ENCODE measurements at regions not wholly inside any gene's neighbourhood (a gene's known extent, or its start where the extent isn't known, plus 50 kb on each side); places are given as distances from the start of the nearest gene placed in this dataset.

DNA sequence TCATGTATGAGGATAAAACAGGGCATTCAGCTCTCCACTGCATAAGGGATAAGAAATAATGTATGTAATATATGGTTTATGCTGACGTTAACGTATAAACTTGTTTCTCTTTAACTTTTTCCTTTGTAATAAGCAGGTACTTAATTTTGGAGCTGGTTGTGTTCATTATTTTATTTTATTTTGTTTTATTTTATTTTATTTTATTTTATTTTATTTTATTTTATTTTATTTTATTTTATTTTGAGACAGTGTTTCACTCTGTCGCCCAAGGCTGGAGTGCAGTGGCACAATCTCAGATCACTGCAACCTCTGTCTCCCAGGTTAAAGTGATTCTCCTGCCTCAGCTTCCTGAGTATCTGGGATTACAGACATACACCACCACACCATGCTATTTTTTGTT, 1932.6 kb upstream of the TENM3 start:
- ChIA-PET CTCF (ENCODE audit: low intra/inter-chr PET ratio, low total read pairs) (no interaction called here), POLR2A (no interaction called here)
- Histone ChIP-seq H3K27ac (ENCODE audit: extremely low read length, insufficient read depth, low read length) (no peak overlapping the region), H2AFZ (ENCODE audit: low read length) (no peak overlapping the region), H3K27me3 (ENCODE audit: control insufficient read depth in 1 of 2, insufficient read depth in 2 of 2, low read length in 2 of 2) (no peaks in the 10 kb centered on the region), H4K20me1 (ENCODE audit: insufficient read depth, low read length) (no peaks in the 10 kb centered on the region), H3K36me3 (replicated peaks in 1 of 2; ENCODE audit: control insufficient read depth in 1 of 2, insufficient read depth in 2 of 2, low read length in 2 of 2) (no peaks in the 10 kb centered on the region), H3K79me2 (ENCODE audit: insufficient read depth, low read length) (no peaks in the 10 kb centered on the region), H3K9ac (ENCODE audit: insufficient read depth, low read depth, low read length) (no peak overlapping the region), H3K4me1 (ENCODE audit: insufficient read depth, low read length) (no peaks in the 10 kb centered on the region), H3K4me3 (replicated peaks in 1 of 3; ENCODE audit: insufficient read depth in 1 of 3, low read depth in 2 of 3, low read length in 3 of 3) (no peak overlapping the region), H3K9me3 (ENCODE audit: low read length) (no peaks in the 10 kb centered on the region), H3K4me2 (ENCODE audit: low read depth, low read length) (no peak overlapping the region)
- BruUV-seq (replicated peaks), result no TSS peak
- TF ChIP-seq PHF20 (CRISPR knock-in tag; IDR thresholded peaks at IDR 0.05) (no peak), ZNF546 (CRISPR knock-in tag; conservative IDR thresholded peaks at IDR 0.05) (no peak), MAFK (conservative IDR thresholded peaks at IDR 0.05 in 1 of 2, IDR thresholded peaks at IDR 0.05 in 1 of 2; ENCODE audit: low read length in 2 of 2) (0 out of 4 replicates have a peak, but pooled peaks of 1 of the 2 experiments have one; percentile 7)
- ATAC-seq (no peak), DNase-seq (ENCODE audit: low spot score) (no peak), FAIRE-seq (no peak)
- WGBS (ENCODE audit: low lambda C conversion rate), result 66% methylated on average over 3 of the region's 3 CpGs
- intact Hi-C loops (cut with micrococcal nuclease; ENCODE audit: unreplicated experiment) (no loop called here), in situ Hi-C loops (cut with HindIII; ENCODE audit: extremely low pct_ligation_motif_present, low pct_unique_long_range_greater_than_20kb) (no loop called here)

DNA sequence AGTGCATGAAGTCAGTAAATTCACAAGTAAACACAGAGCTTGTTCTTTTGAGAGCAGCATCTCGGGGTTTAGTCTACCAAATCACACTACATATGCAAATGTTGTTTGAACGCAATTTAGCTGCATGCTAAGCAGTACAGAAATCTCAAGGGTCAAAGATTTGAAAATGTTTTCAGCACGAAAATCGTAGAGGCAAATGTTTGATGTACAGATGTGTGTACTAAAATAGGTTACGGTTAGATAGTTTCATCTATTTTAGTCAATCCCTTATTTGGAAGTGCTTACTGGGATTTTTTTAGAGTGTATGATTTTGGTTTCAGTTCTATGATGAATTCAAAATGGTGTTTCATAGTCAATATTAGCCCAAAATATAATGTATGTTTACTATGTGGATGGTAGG, 1928.2 kb upstream of the TENM3 start:
- POLR2A ChIA-PET, result no interaction called here
- H4K20me1 ChIP-seq (ENCODE audit: insufficient read depth, low read length), result no peaks in the 10 kb centered on the region
- in situ Hi-C loops (cut with HindIII; ENCODE audit: extremely low pct_ligation_motif_present, low pct_unique_long_range_greater_than_20kb) (no loop called here), intact Hi-C loops (cut with micrococcal nuclease; ENCODE audit: unreplicated experiment) (no loop called here)
- no peaks in the 10 kb centered on the region for H3K4me1 ChIP-seq (ENCODE audit: insufficient read depth, low read length)
- no TSS peak for BruUV-seq (replicated peaks)
- FAIRE-seq (no peak), DNase-seq (ENCODE audit: low spot score) (no peak), ATAC-seq (no peak)
- H3K79me2 ChIP-seq (ENCODE audit: insufficient read depth, low read length), result no peaks in the 10 kb centered on the region
- H3K9ac ChIP-seq (ENCODE audit: insufficient read depth, low read depth, low read length), result no peak overlapping the region
- no peaks in the 10 kb centered on the region for H3K9me3 ChIP-seq (ENCODE audit: low read length)
- H3K4me2 ChIP-seq (ENCODE audit: low read depth, low read length), result no peak overlapping the region
- H3K27ac ChIP-seq (ENCODE audit: extremely low read length, insufficient read depth, low read length), result no peak overlapping the region
- H3K36me3 ChIP-seq (replicated peaks in 1 of 2; ENCODE audit: control insufficient read depth in 1 of 2, insufficient read depth in 2 of 2, low read length in 2 of 2), result no peaks in the 10 kb centered on the region
- CTCF ChIA-PET (ENCODE audit: low intra/inter-chr PET ratio, low total read pairs), result no interaction called here
- H3K4me3 ChIP-seq (replicated peaks in 1 of 3; ENCODE audit: insufficient read depth in 1 of 3, low read depth in 2 of 3, low read length in 3 of 3), result no peak overlapping the region
- no peak overlapping the region for H2AFZ ChIP-seq (ENCODE audit: low read length)
- no peaks in the 10 kb centered on the region for H3K27me3 ChIP-seq (ENCODE audit: control insufficient read depth in 1 of 2, insufficient read depth in 2 of 2, low read length in 2 of 2)
- 15% methylated on average over 5 of the region's 5 CpGs for WGBS (ENCODE audit: low lambda C conversion rate)
- TF ChIP-seq JUND (CRISPR knock-in tag; IDR thresholded peaks at IDR 0.05) (no peak), TCF7L2 (IDR thresholded peaks at IDR 0.05; ENCODE audit: low read depth, low read length) (no peak), LCORL (IDR thresholded peaks at IDR 0.05) (no peak), LCORL (CRISPR knock-in tag; IDR thresholded peaks at IDR 0.05) (no peak)
- TF ChIP-seq, protein P1, sequence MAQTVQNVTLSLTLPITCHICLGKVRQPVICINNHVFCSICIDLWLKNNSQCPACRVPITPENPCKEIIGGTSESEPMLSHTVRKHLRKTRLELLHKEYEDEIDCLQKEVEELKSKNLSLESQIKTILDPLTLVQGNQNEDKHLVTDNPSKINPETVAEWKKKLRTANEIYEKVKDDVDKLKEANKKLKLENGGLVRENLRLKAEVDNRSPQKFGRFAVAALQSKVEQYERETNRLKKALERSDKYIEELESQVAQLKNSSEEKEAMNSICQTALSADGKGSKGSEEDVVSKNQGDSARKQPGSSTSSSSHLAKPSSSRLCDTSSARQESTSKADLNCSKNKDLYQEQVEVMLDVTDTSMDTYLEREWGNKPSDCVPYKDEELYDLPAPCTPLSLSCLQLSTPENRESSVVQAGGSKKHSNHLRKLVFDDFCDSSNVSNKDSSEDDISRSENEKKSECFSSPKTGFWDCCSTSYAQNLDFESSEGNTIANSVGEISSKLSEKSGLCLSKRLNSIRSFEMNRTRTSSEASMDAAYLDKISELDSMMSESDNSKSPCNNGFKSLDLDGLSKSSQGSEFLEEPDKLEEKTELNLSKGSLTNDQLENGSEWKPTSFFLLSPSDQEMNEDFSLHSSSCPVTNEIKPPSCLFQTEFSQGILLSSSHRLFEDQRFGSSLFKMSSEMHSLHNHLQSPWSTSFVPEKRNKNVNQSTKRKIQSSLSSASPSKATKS (CRISPR knock-in tag; IDR thresholded peaks at IDR 0.05), result no peak
- TF ChIP-seq, protein P2, sequence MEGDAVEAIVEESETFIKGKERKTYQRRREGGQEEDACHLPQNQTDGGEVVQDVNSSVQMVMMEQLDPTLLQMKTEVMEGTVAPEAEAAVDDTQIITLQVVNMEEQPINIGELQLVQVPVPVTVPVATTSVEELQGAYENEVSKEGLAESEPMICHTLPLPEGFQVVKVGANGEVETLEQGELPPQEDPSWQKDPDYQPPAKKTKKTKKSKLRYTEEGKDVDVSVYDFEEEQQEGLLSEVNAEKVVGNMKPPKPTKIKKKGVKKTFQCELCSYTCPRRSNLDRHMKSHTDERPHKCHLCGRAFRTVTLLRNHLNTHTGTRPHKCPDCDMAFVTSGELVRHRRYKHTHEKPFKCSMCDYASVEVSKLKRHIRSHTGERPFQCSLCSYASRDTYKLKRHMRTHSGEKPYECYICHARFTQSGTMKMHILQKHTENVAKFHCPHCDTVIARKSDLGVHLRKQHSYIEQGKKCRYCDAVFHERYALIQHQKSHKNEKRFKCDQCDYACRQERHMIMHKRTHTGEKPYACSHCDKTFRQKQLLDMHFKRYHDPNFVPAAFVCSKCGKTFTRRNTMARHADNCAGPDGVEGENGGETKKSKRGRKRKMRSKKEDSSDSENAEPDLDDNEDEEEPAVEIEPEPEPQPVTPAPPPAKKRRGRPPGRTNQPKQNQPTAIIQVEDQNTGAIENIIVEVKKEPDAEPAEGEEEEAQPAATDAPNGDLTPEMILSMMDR (CRISPR knock-in tag; IDR thresholded peaks at IDR 0.05), result no peak
- TF ChIP-seq, protein P3, sequence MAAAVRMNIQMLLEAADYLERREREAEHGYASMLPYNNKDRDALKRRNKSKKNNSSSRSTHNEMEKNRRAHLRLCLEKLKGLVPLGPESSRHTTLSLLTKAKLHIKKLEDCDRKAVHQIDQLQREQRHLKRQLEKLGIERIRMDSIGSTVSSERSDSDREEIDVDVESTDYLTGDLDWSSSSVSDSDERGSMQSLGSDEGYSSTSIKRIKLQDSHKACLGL (CRISPR knock-in tag; IDR thresholded peaks at IDR 0.05), result no peak

All from HepG2 (cell line).